ENCODE measurements at regions not wholly inside any gene's neighbourhood (a gene's known extent, or its start where the extent isn't known, plus 50 kb on each side); places are given as distances from the start of the nearest gene placed in this dataset.

- DNase-seq, result no peak
Measured at GRCh38 chr11:33646629-33647028, 54.0 kb downstream of the C11orf91 start.

- DNase-seq, result no peak
Measured at GRCh38 chr11:33646168-33646567, 54.5 kb downstream of the C11orf91 start.

GRCh38 chr11:33645686-33646085, 54.9 kb downstream of the C11orf91 start:
- DNase-seq, result no peak

- no peak for DNase-seq
Measured at GRCh38 chr11:33643167-33643824, 57.3 kb downstream of the C11orf91 start.

GRCh38 chr11:33642461-33643166, 58.0 kb downstream of the C11orf91 start:
- no peak for DNase-seq

GRCh38 chr11:33640730-33641371, 59.8 kb downstream of the C11orf91 start:
- no peak for DNase-seq

GRCh38 chr11:33638608-33639007, 62.0 kb downstream of the C11orf91 start:
- no peak for DNase-seq

- no peak for DNase-seq
Measured at GRCh38 chr11:33636104-33636503, 64.5 kb downstream of the C11orf91 start.

GRCh38 chr11:33635161-33635560, 65.5 kb downstream of the C11orf91 start:
- DNase-seq, result no peak

- DNase-seq, result no peak
Measured at GRCh38 chr11:33634291-33634834, 66.3 kb downstream of the C11orf91 start.

GRCh38 chr11:33633251-33634003, 67.2 kb downstream of the C11orf91 start:
- no peak for DNase-seq

GRCh38 chr11:33631749-33632091, 68.9 kb downstream of the C11orf91 start:
- no peak for DNase-seq

- no peak for DNase-seq
Measured at GRCh38 chr11:33630936-33631748, 69.5 kb downstream of the C11orf91 start.

- no peak for DNase-seq
Measured at GRCh38 chr11:33624083-33624482, 76.5 kb downstream of the C11orf91 start.

- no peak for DNase-seq
Measured at GRCh38 chr11:33622806-33623205, 77.8 kb downstream of the C11orf91 start.

- DNase-seq, result no peak
Measured at GRCh38 chr11:33622186-33622585, 78.4 kb downstream of the C11orf91 start.

- DNase-seq, result no peak
Measured at GRCh38 chr11:33620423-33621171, 80.0 kb downstream of the C11orf91 start.

- DNase-seq, result no peak
Measured at GRCh38 chr11:33618956-33619355, 81.7 kb downstream of the C11orf91 start.

GRCh38 chr11:33618351-33618710, 82.3 kb downstream of the C11orf91 start:
- DNase-seq, result no peak

GRCh38 chr11:33617672-33618350, 82.8 kb downstream of the C11orf91 start:
- no peak for DNase-seq

- no peak for DNase-seq
Measured at GRCh38 chr11:33616552-33616951, 84.1 kb downstream of the C11orf91 start.
